ENCODE measurements at regions not wholly inside any gene's neighbourhood (a gene's known extent, or its start where the extent isn't known, plus 50 kb on each side); places are given as distances from the start of the nearest gene placed in this dataset.
A peak's percentile ranks its signal among the peaks of the same experiment; 100 is the strongest.
"Not testable (repeated sequence)": the region's sequence is repeated elsewhere in the genome, so short reads cannot be mapped to it uniquely, and the experiment has no call there.

DNA sequence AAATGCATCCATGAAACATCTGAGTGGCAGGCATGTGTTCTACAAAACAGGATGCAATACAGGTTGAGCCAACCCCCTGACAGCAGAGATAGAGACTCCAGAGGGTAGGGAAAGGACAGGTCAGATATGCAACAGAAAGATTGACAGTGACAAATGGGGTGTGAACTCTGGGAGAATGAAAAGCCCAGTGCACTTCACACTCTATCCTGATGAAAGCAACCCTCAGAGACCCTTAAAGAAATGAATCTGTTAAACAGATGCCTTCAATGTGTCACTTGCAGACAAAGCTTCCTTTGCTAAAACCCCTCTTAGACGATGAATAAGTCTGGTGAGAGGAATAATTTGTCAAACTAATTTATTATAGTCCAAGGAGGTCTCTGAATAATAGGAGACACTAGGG is 89.9 kb downstream of the RFPL4B start:
- Histone ChIP-seq H3K27ac (no peak overlapping the region), H3K27me3 (replicated peaks) (no peaks in the 10 kb centered on the region), H3K4me1 (replicated peaks) (peaks cover 10% of the 10 kb centered on the region), H3K36me3 (no peaks in the 10 kb centered on the region), H3K4me3 (no peak overlapping the region), H3K9me3 (replicated peaks) (no peaks in the 10 kb centered on the region; the same call in 1 of the 2 replicates)
- no peak for DNase-seq (ENCODE audit: low read depth in 1 of 2, low spot score in 2 of 2)

DNA sequence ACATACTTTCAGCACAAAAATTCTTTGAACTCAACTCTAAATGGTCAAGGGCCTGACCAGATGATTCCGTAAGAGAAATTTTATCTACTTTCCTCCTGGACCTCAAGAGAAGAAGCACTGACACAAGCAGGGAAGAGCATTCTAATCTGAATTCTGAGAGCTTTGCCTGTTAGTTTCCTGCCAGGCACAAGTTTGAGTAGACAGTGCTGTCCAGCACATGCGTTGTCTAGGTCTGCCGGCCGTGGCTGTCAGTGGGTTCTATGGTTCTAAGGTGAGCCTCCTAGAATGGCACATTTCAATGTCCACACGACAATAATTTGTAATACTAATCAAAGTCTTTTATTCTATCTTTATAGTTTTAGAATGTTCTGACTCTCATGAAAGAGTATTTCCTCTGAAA is 91.9 kb downstream of the RFPL4B start:
- Histone ChIP-seq H3K36me3 (no peaks in the 10 kb centered on the region), H3K9me3 (replicated peaks) (no peaks in the 10 kb centered on the region; the same call in 1 of the 2 replicates), H3K27me3 (replicated peaks) (no peaks in the 10 kb centered on the region), H3K27ac (no peak overlapping the region), H3K4me1 (replicated peaks) (peaks cover 10% of the 10 kb centered on the region), H3K4me3 (no peak overlapping the region)
- no peak for DNase-seq (ENCODE audit: low read depth in 1 of 2, low spot score in 2 of 2)

DNA sequence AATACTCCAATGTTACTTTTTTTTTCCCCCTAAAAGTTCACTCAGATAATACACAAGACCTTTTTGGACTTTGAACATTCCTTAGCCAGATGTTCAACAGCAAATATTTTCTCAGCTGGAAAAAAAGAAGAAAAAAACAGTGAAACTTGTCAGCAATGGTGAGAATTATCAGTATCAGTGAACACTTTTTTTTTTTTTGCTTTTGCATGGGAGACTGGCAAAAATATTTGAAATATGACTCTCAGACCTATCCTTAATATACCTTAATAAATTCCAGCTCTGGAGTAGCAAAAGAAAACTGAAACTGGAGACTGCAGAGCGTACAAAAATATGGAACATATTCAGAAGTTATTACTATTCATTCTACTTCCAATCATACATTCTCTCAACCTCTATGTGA is 92.3 kb downstream of the RFPL4B start:
- Histone ChIP-seq H3K27ac (no peak overlapping the region), H3K4me1 (replicated peaks) (peaks cover 10% of the 10 kb centered on the region)
- no peak for DNase-seq (ENCODE audit: low read depth in 1 of 2, low spot score in 2 of 2)

DNA sequence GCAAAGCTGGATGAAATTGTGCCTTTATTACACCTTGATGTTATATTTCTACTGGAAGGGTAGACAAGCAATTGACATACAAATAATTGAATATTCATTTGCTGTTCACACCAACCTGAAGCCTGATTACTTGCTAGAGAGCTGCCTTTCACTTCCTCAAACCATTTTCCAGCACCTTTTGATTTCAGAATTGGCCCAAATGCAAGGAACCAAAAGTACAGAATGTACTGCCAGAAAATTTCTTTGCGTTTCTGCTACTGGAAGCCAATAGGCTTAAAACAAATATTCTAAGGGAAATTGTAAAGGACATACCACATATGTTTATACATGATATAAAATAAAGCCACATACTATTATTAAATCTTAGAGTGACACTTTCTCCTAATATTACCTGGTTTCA is 94.5 kb downstream of the RFPL4B start:
- Histone ChIP-seq H3K9me3 (replicated peaks) (no peaks in the 10 kb centered on the region), H3K27me3 (replicated peaks) (no peaks in the 10 kb centered on the region), H3K27ac (no peak overlapping the region), H3K4me3 (no peak overlapping the region), H3K4me1 (replicated peaks) (peaks cover 10% of the 10 kb centered on the region), H3K36me3 (no peaks in the 10 kb centered on the region)
- no peak for DNase-seq (ENCODE audit: low read depth in 1 of 2, low spot score in 2 of 2)

More for the DNA sequence above, 92.3 kb downstream of the RFPL4B start:
- H3K27me3 ChIP-seq (replicated peaks), result no peaks in the 10 kb centered on the region
- no peaks in the 10 kb centered on the region for H3K36me3 ChIP-seq
- H3K9me3 ChIP-seq (replicated peaks), result no peaks in the 10 kb centered on the region; the same call in 1 of the 2 replicates
- no peak overlapping the region for H3K4me3 ChIP-seq

DNA sequence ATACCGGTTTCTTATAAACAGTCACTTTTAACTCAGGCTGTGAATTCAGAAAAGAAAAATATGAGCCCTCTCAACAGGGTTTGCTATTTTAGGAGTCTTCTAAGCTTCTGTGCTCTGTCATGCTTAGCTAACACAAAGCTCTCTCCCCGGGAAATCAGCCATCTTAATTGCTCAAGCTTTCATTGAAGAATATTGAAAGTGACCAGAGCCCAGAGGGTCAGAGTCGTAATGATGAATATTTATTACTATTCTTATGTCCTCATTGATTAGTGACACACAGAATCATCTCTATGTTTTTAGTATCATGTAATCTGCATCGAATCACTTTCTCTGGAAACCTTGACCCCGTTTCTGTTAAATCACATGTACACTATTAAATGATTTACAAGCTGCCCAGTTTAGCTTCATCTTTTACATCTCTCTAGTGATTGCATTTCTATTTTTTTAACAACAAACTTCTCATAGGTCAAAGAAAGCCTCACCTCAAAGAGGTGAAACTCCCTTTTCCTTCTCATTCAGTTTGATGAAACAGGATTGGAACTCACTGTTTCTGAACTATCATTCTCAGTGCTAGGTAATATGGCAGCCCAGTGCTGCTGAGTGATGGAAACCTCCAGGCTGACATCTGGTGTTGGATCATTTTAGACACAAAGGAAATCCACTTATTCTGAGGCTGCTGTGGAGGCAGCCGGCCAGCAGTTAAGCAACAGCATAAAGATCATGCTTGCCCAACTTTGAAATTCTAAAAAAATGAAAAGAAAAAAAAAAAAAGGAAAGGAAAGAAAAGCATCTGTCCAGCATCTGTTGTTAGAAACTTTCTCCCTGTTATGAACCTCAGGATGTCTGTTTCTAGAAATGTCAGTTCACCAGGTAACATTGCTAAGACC is 96.3 kb downstream of the RFPL4B start:
- Histone ChIP-seq H3K36me3 (no peaks in the 10 kb centered on the region), H3K27me3 (replicated peaks) (no peaks in the 10 kb centered on the region), H3K9me3 (replicated peaks) (no peaks in the 10 kb centered on the region), H3K4me1 (replicated peaks) (no peaks in the 10 kb centered on the region), H3K4me3 (no peak overlapping the region), H3K27ac (no peak overlapping the region)
- DNase-seq (ENCODE audit: low read depth in 1 of 2, low spot score in 2 of 2), result no peak

DNA sequence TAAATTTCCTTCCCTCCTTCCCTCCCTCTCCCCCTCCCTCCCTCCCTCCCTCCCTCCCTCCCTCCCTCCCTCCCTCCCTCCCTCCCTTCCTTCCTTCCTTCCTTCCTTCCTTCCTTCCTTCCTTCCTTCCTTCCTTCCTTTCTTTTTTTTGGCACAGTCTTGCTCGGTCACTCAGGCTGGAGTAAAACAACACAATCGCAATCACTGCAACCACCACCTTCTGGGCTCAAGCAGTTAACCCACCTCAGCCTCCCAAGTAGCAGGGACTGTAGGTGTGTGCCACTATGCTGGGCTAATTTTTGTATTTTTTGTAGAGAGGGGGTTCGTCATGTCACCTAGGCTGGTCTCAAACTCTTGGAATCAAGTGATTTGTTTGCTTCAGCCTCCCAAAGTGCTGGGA is 101.7 kb downstream of the RFPL4B start:
- not testable (repeated sequence) for H3K27me3 ChIP-seq (replicated peaks)

DNA sequence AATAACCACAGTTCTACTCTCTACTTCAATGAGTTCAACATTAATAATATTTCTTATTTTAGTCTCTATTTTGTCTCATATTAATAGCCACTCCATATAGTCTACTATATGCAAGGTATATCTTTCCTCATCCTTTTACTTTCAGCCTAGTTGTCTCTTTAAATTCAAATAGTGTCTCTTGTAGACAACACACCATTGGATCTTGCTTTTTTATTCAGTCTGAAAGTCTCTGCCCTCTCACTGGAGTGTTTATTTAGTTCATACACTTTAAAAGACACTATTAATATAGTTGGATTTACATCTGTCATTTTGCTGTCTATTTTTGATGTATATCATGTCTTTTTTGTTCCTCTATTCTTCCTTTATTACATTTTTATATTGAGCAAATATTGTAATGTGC is 103.5 kb downstream of the RFPL4B start:
- Histone ChIP-seq H3K27ac (no peak overlapping the region), H3K9me3 (replicated peaks) (no peaks in the 10 kb centered on the region)
- no peak for DNase-seq (ENCODE audit: low read depth in 1 of 2, low spot score in 2 of 2)

More for the DNA sequence above, 101.7 kb downstream of the RFPL4B start:
- H3K4me1 ChIP-seq (replicated peaks); H3K36me3 ChIP-seq; DNase-seq (ENCODE audit: low read depth in 1 of 2, low spot score in 2 of 2); H3K9me3 ChIP-seq (replicated peaks); H3K4me3 ChIP-seq; H3K27ac ChIP-seq: not testable (repeated sequence)

DNA sequence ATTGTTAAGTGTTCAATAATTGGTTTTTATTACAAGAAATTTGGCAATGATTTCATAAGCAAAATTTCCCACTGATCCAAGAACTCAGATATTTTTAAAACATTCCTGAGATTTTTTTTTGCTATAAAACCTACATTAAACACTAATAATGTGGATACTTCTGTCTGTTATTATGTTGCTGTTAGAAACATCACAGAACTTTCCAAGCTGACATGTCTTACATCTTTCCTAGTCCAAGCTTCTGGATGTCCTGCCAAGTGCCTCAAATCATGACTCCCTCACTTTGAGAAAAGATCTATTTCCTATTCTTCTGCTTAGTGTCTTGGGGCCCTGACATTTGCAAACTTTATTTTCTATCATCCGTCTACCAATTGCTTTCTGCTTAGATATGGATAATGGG is 110.8 kb downstream of the RFPL4B start:
- DNase-seq (ENCODE audit: low read depth in 1 of 2, low spot score in 2 of 2), result no peak
- Histone ChIP-seq H3K27me3 (replicated peaks) (no peaks in the 10 kb centered on the region), H3K27ac (no peak overlapping the region), H3K9me3 (replicated peaks) (no peaks in the 10 kb centered on the region), H3K4me1 (replicated peaks) (no peaks in the 10 kb centered on the region), H3K4me3 (no peak overlapping the region), H3K36me3 (no peaks in the 10 kb centered on the region)

More for the DNA sequence above, 103.5 kb downstream of the RFPL4B start:
- H3K4me3 ChIP-seq, result no peak overlapping the region
- H3K36me3 ChIP-seq, result no peaks in the 10 kb centered on the region
- no peaks in the 10 kb centered on the region for H3K27me3 ChIP-seq (replicated peaks)
- no peaks in the 10 kb centered on the region for H3K4me1 ChIP-seq (replicated peaks)

DNA sequence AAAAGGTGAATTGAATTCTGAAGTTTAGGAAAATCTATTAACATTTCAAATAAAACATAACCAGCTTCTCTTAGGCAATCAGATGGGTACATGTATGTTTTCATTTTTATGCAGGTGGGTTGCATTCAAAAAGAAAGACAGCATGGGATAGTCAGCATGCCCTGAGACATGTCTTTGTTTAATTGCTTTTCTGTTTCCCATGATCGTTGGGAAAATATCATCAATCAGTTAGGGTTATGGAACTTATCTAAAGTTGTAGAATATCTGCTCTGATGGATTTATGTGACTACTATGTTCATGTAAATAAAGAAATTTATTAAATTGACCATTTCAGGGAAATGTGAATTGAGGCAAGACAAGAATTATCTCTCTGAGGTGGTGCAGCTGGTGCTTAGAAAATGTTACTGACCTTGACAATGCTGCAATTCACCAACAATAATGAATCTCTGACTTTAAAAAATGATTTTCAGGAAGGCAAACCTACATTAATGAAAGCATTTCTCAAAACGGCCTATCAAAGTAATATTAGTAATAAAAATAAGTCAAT is 112.7 kb downstream of the RFPL4B start:
- H3K4me1 ChIP-seq (replicated peaks), result no peaks in the 10 kb centered on the region
- H3K36me3 ChIP-seq, result no peaks in the 10 kb centered on the region
- no peaks in the 10 kb centered on the region for H3K9me3 ChIP-seq (replicated peaks)
- no peak for DNase-seq (ENCODE audit: low read depth in 1 of 2, low spot score in 2 of 2)
- no peak overlapping the region for H3K4me3 ChIP-seq
- H3K27ac ChIP-seq, result no peak overlapping the region
- no peaks in the 10 kb centered on the region for H3K27me3 ChIP-seq (replicated peaks)

DNA sequence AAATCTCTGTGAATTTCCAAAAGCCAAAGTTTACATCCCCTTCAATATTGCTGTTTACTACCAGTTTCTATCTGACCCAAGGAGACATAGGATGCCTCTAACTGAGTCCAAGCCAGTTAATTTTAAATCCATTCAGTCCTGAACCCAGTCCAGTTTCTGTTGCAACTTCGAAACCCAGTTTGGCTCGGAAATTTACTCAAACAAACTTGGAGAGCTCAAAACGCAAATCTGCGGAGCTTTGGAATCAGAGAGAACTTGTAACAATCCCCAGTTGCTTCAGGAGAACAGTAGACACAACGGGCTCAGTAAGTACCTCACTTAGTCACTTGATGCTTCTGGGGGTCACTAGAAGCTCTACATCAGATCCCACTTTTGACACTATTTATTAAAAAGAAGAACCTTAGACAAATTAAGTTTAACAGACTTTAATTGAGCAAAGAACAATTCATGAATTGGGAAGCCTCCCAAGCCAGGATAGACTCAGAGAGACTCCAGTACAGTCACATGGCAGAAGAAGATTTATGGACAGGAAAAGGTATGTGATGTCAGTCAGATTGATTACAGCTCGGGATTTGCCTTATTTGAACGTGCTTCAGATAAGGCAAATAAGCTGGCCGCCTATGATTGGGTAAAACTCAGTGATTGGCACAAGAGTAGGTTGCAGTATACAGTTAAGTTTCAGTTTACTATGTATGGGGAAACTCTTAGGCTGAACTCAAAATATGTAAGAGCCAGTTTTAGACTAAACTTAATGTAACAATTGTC is 118.0 kb downstream of the RFPL4B start:
- Histone ChIP-seq H3K36me3 (no peaks in the 10 kb centered on the region), H3K9me3 (replicated peaks) (no peaks in the 10 kb centered on the region), H3K4me3 (no peak overlapping the region), H3K27me3 (replicated peaks) (no peaks in the 10 kb centered on the region), H3K27ac (no peak overlapping the region), H3K4me1 (replicated peaks) (peaks cover 25% of the 10 kb centered on the region)
- DNase-seq (ENCODE audit: low read depth in 1 of 2, low spot score in 2 of 2), result no peak

DNA sequence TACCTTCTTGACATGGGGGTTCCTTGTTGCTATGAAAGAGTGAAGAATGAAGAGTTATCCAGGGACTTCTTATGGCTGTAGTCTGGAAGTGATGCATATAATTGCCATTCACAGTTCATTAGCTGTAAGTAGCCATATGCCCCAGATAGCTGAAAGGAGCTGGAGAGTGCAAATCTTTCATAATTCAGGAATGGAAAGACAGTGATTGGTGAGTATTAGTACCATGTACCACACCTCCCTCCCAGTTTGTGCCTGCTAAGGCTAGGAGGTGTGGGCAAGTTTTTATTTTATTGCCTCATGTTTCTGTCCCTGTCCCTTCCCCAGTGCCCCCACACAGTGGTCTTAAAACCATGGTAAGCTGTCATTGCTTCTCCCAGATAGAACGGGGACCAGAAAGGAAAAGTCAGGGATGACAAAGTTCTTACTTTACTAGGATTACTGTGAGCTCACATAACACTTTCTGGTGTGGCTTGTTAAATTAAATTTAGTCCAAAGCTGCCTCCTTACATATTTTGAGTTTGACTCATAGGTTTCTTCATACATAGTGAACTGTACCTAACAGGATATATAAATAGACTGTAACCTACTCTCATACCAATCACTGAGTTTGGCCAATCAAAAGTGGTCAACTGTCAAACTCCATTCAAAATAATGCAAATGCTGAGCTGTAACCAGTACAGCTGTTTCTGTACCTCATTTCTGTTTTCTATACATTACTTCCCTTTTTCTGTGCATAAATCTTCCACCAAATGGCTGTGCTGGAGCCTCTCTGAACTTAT is 119.4 kb downstream of the RFPL4B start:
- H3K9me3 ChIP-seq (replicated peaks), result no peaks in the 10 kb centered on the region
- H3K27me3 ChIP-seq (replicated peaks), result no peaks in the 10 kb centered on the region
- peak overlapping the region; percentile 69 for H3K27ac ChIP-seq
- peaks cover 25% of the 10 kb centered on the region for H3K4me1 ChIP-seq (replicated peaks)
- no peak overlapping the region for H3K4me3 ChIP-seq
- H3K36me3 ChIP-seq, result no peaks in the 10 kb centered on the region
- peak in 1 of 2 experiments; percentile 63 for DNase-seq (ENCODE audit: low read depth in 1 of 2, low spot score in 2 of 2)

DNA sequence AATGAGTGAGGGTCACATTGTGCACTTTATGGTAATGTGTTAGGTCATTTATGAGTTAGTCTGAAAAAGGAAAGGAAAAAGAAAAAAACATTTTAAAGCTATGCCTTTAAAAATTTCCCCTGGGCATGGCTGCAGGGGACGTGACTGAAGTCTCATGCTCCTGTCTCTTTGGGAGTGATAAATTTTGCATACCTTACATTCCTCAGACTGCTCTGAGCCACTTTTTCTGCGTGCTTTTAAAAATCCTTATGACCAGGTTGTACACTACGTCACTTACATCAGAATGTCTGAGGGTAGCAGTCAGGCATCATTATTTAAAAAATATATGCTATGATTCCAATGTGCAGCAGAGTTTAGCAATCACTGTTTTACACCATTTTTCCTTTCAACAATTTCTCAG is 121.2 kb downstream of the RFPL4B start:
- peaks cover 25% of the 10 kb centered on the region for H3K4me1 ChIP-seq (replicated peaks)
- DNase-seq (ENCODE audit: low read depth in 1 of 2, low spot score in 2 of 2), result peak; percentile 43 to 57
- H3K27me3 ChIP-seq (replicated peaks), result no peaks in the 10 kb centered on the region
- peak overlapping the region; percentile 26 for H3K27ac ChIP-seq
- H3K9me3 ChIP-seq (replicated peaks), result no peaks in the 10 kb centered on the region
- no peaks in the 10 kb centered on the region for H3K36me3 ChIP-seq
- no peak overlapping the region for H3K4me3 ChIP-seq

DNA sequence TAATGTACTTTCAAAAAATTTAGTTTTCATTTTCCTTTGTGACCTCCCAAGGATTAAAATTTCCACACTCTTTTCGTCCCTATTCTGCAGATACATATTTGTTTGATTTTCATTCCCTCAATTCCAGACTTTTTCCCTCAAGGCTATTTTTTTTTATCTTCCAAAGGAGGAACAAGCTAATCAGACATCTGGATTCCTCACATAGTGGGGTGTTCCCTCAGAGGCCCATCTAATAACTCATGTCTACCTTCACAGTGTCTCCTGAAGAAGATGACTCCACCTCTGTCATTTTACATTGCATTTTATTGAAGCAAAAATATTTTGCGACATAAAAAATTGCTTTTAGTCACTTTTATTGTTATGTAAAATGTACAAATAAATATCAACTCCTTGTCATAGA is 122.2 kb downstream of the RFPL4B start:
- no peaks in the 10 kb centered on the region for H3K36me3 ChIP-seq
- no peak overlapping the region for H3K27ac ChIP-seq
- no peak overlapping the region for H3K4me3 ChIP-seq

More for the DNA sequence above, 122.2 kb downstream of the RFPL4B start:
- H3K9me3 ChIP-seq (replicated peaks), result no peaks in the 10 kb centered on the region
- DNase-seq (ENCODE audit: low read depth in 1 of 2, low spot score in 2 of 2), result no peak
- peaks cover 25% of the 10 kb centered on the region for H3K4me1 ChIP-seq (replicated peaks)
- no peaks in the 10 kb centered on the region for H3K27me3 ChIP-seq (replicated peaks)

Measured in SJSA1 (cell line).